NCI-H510A treated with DMSO at 0.1 percent for 48 hours (cell line): ENCODE measurements at regions not wholly inside any gene's neighbourhood (a gene's known extent, or its start where the extent isn't known, plus 50 kb on each side); places are given as distances from the start of the nearest gene placed in this dataset.
"Not testable (repeated sequence)": the region's sequence is repeated elsewhere in the genome, so short reads cannot be mapped to it uniquely, and the experiment has no call there.

Source experiments
- DNase-seq: peaks from one replicate; lab custom pipeline; 2025; lab: John Stamatoyannopoulos, UW

- no peak for DNase-seq
Measured at GRCh38 chr4:112083587-112084347, 61.5 kb upstream of the FAM241A start.

GRCh38 chr4:112085156-112086035, 59.9 kb upstream of the FAM241A start:
- DNase-seq = no peak

- no peak for DNase-seq
Measured at GRCh38 chr4:112086036-112086434, 59.2 kb upstream of the FAM241A start.

GRCh38 chr4:112086661-112087060, 58.6 kb upstream of the FAM241A start:
- not testable (repeated sequence) for DNase-seq

- not testable (repeated sequence) for DNase-seq
Measured at GRCh38 chr4:112092330-112092729, 52.9 kb upstream of the FAM241A start.

GRCh38 chr4:112093636-112094202, 51.5 kb upstream of the FAM241A start:
- DNase-seq = no peak

GRCh38 chr4:112094330-112094729, 50.9 kb upstream of the FAM241A start:
- DNase-seq = no peak
